ENCODE measurements at regions not wholly inside any gene's neighbourhood (a gene's known extent, or its start where the extent isn't known, plus 50 kb on each side); places are given as distances from the start of the nearest gene placed in this dataset.

- DNase-seq (ENCODE audit: low read depth): no peak
Observed at GRCh38 chr1:34330061-34330460, 153.4 kb downstream of the C1orf94 start.

- no peak for DNase-seq (ENCODE audit: low read depth)
Observed at GRCh38 chr1:34331020-34331926, 154.6 kb downstream of the C1orf94 start.

- no peak for DNase-seq (ENCODE audit: low read depth)
Observed at GRCh38 chr1:34332996-34333395, 156.3 kb downstream of the C1orf94 start.

GRCh38 chr1:34338871-34339270, 162.2 kb downstream of the C1orf94 start:
- DNase-seq (ENCODE audit: low read depth): no peak

- no peak for DNase-seq (ENCODE audit: low read depth)
Observed at GRCh38 chr1:34341896-34342295, 165.2 kb downstream of the C1orf94 start.

GRCh38 chr1:34342334-34342733, 165.6 kb downstream of the C1orf94 start:
- DNase-seq (ENCODE audit: low read depth): no peak

GRCh38 chr1:34346128-34346527, 169.4 kb downstream of the C1orf94 start:
- DNase-seq (ENCODE audit: low read depth): no peak

- no peak for DNase-seq (ENCODE audit: low read depth)
Observed at GRCh38 chr1:34353409-34353808, 176.7 kb downstream of the C1orf94 start.

GRCh38 chr1:34354367-34354766, 177.7 kb downstream of the C1orf94 start:
- no peak for DNase-seq (ENCODE audit: low read depth)

GRCh38 chr1:34356853-34357252, 180.1 kb downstream of the C1orf94 start:
- no peak for DNase-seq (ENCODE audit: low read depth)

- no peak for DNase-seq (ENCODE audit: low read depth)
Observed at GRCh38 chr1:34358636-34359035, 181.9 kb downstream of the C1orf94 start.

- no peak for DNase-seq (ENCODE audit: low read depth)
Observed at GRCh38 chr1:34359411-34359810, 182.7 kb downstream of the C1orf94 start.

GRCh38 chr1:34360574-34360973, 183.9 kb downstream of the C1orf94 start:
- no peak for DNase-seq (ENCODE audit: low read depth)

GRCh38 chr1:34361121-34361520, 184.4 kb downstream of the C1orf94 start:
- DNase-seq (ENCODE audit: low read depth): no peak

GRCh38 chr1:34361781-34362357, 185.2 kb downstream of the C1orf94 start:
- DNase-seq (ENCODE audit: low read depth): no peak

GRCh38 chr1:34362949-34363348, 186.2 kb downstream of the C1orf94 start:
- no peak for DNase-seq (ENCODE audit: low read depth)

GRCh38 chr1:34363447-34363846, 186.7 kb downstream of the C1orf94 start:
- DNase-seq (ENCODE audit: low read depth): no peak

- DNase-seq (ENCODE audit: low read depth): no peak
Observed at GRCh38 chr1:34363915-34364314, 187.2 kb downstream of the C1orf94 start.

- DNase-seq (ENCODE audit: low read depth): no peak
Observed at GRCh38 chr1:34364376-34364775, 187.7 kb downstream of the C1orf94 start.

GRCh38 chr1:34365295-34365694, 188.6 kb downstream of the C1orf94 start:
- DNase-seq (ENCODE audit: low read depth): no peak

GRCh38 chr1:34366875-34367624, 190.3 kb downstream of the C1orf94 start:
- no peak for DNase-seq (ENCODE audit: low read depth)

GRCh38 chr1:34367954-34368353, 191.2 kb downstream of the C1orf94 start:
- no peak for DNase-seq (ENCODE audit: low read depth)
